OCI-LY7 (cell line): ENCODE measurements at regions not wholly inside any gene's neighbourhood (a gene's known extent, or its start where the extent isn't known, plus 50 kb on each side); places are given as distances from the start of the nearest gene placed in this dataset.

ENCODE experiments used
- EZH2phosphoT487 ChIP-seq: fragments of 200-600 bp; sonication (generic); IDR thresholded peaks from 2 replicates; pipeline ENCODE4 v1.6.1; 2018; ENCODE audit warnings: low read depth, borderline replicate concordance, mild to moderate bottlenecking, mixed run types, antibody characterized with exemption, low read length, moderate library complexity, mixed read lengths
- TF ChIP-seq, protein P1 (sequence below): fragments of 200-600 bp; sonication (generic); conservative IDR thresholded peaks from 2 replicates; pipeline ENCODE4 v1.5.1; 2014; ENCODE audit warnings: mild to moderate bottlenecking, antibody characterized with exemption, low read length, moderate library complexity, mixed read lengths

DNA sequence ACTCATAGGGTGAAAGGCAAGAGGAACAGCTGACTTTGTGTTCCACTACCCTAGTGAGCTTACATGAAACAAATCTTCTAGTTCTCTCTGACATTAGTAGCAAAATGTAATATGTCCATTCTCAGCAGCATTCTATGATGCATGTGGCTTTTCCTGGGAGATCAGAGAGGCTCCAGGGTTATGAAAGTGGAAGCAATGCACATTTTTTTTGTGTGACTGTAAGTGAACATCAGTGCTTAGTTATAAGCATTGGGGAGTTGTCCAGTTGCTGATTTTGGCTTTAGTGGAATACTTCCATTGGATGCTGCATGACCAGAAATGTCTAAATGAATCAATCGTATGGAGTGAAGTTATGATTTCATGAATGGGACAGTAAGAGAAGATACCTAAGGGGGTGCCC lies 255.9 kb downstream of the FAT3 start:
- TF ChIP-seq, protein P1, sequence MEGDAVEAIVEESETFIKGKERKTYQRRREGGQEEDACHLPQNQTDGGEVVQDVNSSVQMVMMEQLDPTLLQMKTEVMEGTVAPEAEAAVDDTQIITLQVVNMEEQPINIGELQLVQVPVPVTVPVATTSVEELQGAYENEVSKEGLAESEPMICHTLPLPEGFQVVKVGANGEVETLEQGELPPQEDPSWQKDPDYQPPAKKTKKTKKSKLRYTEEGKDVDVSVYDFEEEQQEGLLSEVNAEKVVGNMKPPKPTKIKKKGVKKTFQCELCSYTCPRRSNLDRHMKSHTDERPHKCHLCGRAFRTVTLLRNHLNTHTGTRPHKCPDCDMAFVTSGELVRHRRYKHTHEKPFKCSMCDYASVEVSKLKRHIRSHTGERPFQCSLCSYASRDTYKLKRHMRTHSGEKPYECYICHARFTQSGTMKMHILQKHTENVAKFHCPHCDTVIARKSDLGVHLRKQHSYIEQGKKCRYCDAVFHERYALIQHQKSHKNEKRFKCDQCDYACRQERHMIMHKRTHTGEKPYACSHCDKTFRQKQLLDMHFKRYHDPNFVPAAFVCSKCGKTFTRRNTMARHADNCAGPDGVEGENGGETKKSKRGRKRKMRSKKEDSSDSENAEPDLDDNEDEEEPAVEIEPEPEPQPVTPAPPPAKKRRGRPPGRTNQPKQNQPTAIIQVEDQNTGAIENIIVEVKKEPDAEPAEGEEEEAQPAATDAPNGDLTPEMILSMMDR, result no peak
- TF ChIP-seq EZH2phosphoT487, result no peak
